B cell (primary cell): ENCODE measurements at regions not wholly inside any gene's neighbourhood (a gene's known extent, or its start where the extent isn't known, plus 50 kb on each side); places are given as distances from the start of the nearest gene placed in this dataset.

Experiments used
- CTCF ChIP-seq: fragments of 200-600 bp; IDR thresholded peaks from one replicate; pipeline ENCODE4 v1.8.0; 2022; ENCODE audit warnings: antibody characterized with exemption, mild to moderate bottlenecking
- EZH2 ChIP-seq: IDR thresholded peaks from 2 replicates; pipeline ENCODE4 v1.6.1; 2012; ENCODE audit warnings: borderline replicate concordance, low read depth, mild to moderate bottlenecking, moderate library complexity, low read length; ENCODE audit not compliant: insufficient read depth, poor library complexity, severe bottlenecking

DNA sequence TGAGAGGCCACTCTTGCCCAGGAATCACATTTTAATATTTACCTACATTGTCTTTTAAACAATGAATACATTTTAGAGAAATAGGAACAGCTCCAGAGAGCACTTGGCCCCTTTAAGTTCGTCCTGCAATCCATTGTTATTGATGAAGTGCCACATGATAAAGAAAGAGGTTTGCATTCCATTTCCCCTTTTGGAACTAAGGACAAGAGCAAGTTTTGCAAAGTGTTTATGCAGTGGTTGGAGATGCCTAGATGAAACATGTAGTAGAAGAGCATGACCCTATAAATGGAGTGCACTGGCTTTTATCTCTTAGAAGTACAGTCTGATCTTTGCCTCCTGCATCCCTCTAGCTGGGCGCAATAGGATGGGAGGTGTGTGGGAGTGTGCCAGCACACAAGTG, 118.7 kb upstream of the CNTNAP5 start:
- TF ChIP-seq CTCF (no peak), EZH2 (no peak)
